Skeletal muscle cell (primary cell): ENCODE measurements at regions not wholly inside any gene's neighbourhood (a gene's known extent, or its start where the extent isn't known, plus 50 kb on each side); places are given as distances from the start of the nearest gene placed in this dataset.

ENCODE experiments used
- DNase-seq: peaks from one replicate; pipeline ENCODE4 v3.0.0-alpha.2; 2010; ENCODE audit warnings: low read depth
- H3K4me3 ChIP-seq: 2 replicates; pipeline ENCODE4 v1.5.1; 2011; ENCODE audit warnings: low read depth, mild to moderate bottlenecking, control low read depth, low read length, moderate library complexity

GRCh38 chr6:19452495-19452894, 384.7 kb upstream of the ID4 start:
- H3K4me3 ChIP-seq: no peak overlapping the region
- no peak for DNase-seq

- DNase-seq: no peak
- H3K4me3 ChIP-seq: no peak overlapping the region
Measured at GRCh38 chr6:19454001-19454720, 383.0 kb upstream of the ID4 start.

GRCh38 chr6:19454721-19455392, 382.3 kb upstream of the ID4 start:
- H3K4me3 ChIP-seq: no peak overlapping the region

GRCh38 chr6:19463250-19463649, 373.9 kb upstream of the ID4 start:
- no peak overlapping the region for H3K4me3 ChIP-seq
- DNase-seq: no peak

More at GRCh38 chr6:19454721-19455392, 382.3 kb upstream of the ID4 start:
- DNase-seq: no peak

- DNase-seq: no peak
- H3K4me3 ChIP-seq: no peak overlapping the region
Measured at GRCh38 chr6:19463925-19464324, 373.2 kb upstream of the ID4 start.

DNA sequence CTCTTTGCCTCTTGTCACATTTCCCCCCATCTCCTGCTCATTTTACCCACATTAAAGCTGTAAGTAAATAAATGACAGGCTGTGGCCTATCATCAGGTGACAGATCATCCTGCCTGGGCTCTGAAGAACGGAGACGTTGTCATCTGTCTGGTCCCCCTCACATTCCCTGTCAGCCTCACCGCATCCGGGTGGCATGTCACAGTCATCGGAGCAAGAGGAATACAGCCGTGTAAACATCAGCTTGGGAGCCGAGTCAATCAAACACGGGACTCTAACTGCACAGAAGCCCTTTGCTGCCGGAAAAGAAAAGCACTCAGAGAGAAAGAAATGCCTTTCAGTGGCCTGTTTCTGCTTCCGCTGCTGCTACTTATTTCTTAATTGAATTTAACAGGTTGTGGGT, 371.9 kb upstream of the ID4 start:
- no peak overlapping the region for H3K4me3 ChIP-seq
- no peak for DNase-seq

DNA sequence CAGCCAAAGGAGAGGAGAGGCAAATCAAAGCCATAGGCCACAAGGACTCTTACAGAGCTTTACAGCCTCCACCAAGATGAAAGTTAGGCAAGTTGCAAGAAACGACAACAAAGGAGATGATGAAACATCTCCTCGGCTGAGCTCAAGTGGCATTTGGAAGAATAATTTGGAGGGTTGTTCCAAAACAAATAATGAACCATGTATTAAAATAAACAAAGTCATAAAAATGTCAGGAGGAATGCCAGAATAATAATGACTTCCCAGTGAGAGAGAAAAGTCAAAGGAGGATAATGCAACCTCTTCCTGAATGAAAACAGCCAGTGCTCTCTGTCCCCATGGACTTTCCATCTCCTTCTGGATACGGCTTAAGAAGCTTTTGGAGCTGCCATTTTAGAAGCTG, 371.4 kb upstream of the ID4 start:
- DNase-seq: peak; percentile 56
- H3K4me3 ChIP-seq: no peak overlapping the region

GRCh38 chr6:19470333-19470732, 366.8 kb upstream of the ID4 start:
- H3K4me3 ChIP-seq: no peak overlapping the region
- DNase-seq: no peak

DNA sequence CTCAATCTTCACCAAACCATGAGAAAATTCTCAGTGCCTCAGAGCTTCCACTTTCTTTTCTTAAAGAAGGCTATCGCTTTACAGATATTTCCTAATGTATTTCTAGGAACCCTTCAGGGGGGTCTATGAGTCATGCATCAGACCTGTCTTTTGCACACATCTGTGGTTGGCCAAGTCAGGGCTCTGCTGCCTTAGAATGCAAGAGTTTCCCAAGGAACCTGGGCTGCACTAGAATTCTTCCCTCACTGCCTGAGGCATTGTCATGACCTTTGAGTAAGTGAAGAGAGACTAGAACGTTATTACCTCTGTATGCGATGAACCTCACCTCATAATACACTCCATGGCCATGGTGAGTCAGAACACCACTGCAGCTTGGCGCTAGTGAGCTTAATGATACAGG, 365.0 kb upstream of the ID4 start:
- DNase-seq: peak; percentile 86
- no peak overlapping the region for H3K4me3 ChIP-seq

GRCh38 chr6:19472850-19473249, 364.3 kb upstream of the ID4 start:
- no peak overlapping the region for H3K4me3 ChIP-seq
- no peak for DNase-seq

- H3K4me3 ChIP-seq: no peak overlapping the region
- no peak for DNase-seq
Measured at GRCh38 chr6:19477563-19477962, 359.6 kb upstream of the ID4 start.

GRCh38 chr6:19478273-19478672, 358.9 kb upstream of the ID4 start:
- H3K4me3 ChIP-seq: no peak overlapping the region
- DNase-seq: no peak

DNA sequence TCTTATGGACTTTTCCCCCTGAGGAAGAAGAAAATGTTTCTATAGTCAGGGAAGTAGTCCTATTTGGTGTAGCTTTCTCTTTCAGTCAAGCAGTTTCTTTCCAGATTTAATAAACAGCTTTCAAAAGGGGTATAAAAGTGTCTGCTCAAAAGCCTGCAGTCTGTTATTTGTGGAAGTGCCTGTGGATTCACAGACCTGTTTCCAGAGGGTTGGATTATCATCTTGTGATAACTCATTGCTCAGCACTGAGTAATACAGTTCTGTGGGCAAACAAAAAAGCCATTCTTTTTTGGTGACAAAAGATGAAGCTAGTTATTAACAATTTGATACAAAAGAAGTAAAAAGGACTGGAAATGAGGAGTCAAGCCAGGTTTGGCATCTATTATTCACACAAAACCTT, 358.2 kb upstream of the ID4 start:
- H3K4me3 ChIP-seq: no peak overlapping the region
- DNase-seq: peak; percentile 3

DNA sequence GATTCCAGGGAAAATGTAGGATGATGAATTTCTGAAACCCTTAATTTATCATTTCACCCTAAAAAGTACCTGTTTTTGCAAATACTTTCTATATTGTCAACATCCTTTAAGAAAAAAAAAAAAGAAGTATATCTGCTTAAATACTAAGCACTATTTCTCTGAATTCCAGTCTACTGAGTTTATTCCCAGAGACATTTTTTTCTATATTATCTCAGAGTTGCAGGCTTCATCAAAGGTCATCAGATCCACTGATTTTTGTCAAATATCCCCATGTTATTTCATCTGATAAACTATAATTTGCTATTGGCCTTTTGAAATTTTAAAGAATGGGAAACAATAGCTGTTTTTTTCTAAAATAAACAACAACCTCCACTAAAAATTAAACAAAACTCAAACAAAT, 357.6 kb upstream of the ID4 start:
- DNase-seq: no peak

DNA sequence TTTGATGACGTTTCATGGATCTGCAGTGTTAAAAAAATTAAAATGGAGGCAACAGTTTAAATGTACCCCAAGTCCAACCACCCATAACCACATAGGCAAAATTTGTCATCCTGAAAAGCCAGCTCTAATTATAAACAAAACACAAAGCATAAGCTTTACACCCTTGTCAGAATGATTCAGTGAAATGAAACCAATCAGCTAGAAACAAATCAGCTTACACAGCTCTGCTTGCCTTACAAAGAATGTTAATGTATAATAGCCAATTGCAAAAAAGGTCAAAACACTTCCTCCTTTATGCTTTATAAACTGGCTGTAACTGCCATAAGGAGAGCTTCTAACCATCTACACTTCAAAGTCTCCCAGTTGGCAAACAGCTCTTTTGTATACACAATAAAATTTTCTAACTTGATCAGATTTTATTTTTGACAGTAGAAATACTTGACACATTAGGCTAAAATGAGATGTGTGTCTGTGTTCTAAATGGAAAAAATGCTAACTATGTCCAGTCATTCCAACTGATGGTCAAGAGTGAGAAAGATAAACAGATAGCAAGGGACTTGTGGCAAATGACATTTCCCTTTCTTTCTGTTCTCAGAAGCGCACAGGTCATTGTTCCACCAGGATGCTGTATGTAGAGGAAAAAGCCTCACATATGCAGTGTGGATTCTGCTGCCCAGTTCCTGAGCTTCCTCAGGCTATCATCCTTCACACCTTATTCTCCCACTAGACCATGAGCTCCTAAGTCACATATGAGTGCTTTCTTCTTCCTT, 344.3 kb upstream of the ID4 start:
- H3K4me3 ChIP-seq: no peak overlapping the region
- DNase-seq: no peak

More for the DNA sequence above, 357.6 kb upstream of the ID4 start:
- no peak overlapping the region for H3K4me3 ChIP-seq

GRCh38 chr6:19501737-19502245, 335.4 kb upstream of the ID4 start:
- H3K4me3 ChIP-seq: no peak overlapping the region
- no peak for DNase-seq

DNA sequence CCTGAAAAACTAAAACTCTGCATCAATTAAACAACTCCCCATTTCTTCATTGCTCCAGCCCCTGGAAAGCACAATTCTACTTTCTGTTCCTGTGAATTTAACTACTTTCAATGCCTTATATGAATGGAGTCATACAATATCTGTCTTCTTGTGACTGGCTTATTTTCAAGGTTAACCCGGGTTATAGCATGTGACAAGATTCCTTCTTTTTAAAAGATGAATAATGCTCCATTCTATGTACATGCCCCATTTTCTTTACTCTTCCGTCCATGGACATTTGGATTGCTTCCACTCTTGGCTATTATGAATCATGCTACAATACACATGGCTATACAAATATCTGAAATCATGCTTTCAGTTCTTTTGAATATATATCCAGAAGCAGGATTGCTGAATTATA, 334.9 kb upstream of the ID4 start:
- no peak overlapping the region for H3K4me3 ChIP-seq
- DNase-seq: no peak

- H3K4me3 ChIP-seq: no peak overlapping the region
- no peak for DNase-seq
Measured at GRCh38 chr6:19515939-19516338, 321.2 kb upstream of the ID4 start.

- no peak overlapping the region for H3K4me3 ChIP-seq
- DNase-seq: no peak
Measured at GRCh38 chr6:19519941-19520340, 317.2 kb upstream of the ID4 start.
